ENCODE measurements at regions not wholly inside any gene's neighbourhood (a gene's known extent, or its start where the extent isn't known, plus 50 kb on each side); places are given as distances from the start of the nearest gene placed in this dataset.

- no peak for DNase-seq (ENCODE audit: extremely low read depth, low read depth, low spot score)
Measured at GRCh38 chr9:106309925-106310324, 553.0 kb upstream of the ZNF462 start.

GRCh38 chr9:106310782-106311181, 552.2 kb upstream of the ZNF462 start:
- no peak for DNase-seq (ENCODE audit: extremely low read depth, low read depth, low spot score)

DNA sequence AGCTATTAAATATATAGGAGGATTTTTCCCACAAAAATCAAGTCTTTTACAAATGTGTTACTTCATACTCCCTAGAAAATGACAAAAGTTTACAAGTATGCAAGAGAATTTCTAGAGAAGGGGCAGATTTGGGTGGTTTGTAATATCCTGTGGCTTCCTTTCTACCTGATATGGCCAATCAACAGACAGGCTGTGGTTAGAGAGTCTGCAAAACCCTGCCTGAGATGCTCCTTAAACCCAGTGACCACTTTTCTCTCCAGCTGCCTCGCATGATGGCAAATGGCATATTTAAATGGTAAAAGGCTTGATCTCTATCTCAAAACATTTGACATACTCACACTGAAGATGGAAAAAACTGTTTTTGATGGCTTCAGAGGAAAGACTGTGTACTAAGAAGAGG, 550.1 kb upstream of the ZNF462 start:
- no peak for DNase-seq (ENCODE audit: extremely low read depth, low read depth, low spot score)

GRCh38 chr9:106314476-106314875, 548.5 kb upstream of the ZNF462 start:
- DNase-seq (ENCODE audit: extremely low read depth, low read depth, low spot score), result no peak

- DNase-seq (ENCODE audit: extremely low read depth, low read depth, low spot score), result no peak
Measured at GRCh38 chr9:106321394-106322180, 541.4 kb upstream of the ZNF462 start.

DNA sequence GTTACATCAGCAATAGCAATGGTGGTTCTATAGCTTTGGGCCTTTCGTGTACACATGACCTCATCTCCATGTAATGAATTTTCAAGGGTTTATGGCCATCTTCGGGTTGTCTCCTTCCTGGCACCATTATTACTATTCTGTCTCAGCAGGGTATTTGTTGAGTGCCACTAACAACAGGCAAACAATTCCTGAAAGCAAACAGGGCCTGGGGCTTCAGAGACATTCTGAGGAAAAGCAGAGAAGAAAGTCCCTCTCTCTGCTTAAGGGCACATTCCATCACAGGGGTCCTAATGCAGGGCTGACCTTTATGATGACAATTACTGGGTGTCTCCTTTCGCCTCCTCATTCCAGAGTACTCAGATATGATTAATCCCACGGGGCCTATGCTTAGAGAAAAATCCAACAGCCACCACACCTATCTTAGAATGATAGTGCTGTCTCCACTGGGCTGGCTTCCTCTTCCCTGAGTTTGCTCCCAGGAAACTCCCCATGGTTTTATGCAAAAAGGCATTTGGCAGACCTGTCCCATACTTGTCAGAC, 540.2 kb upstream of the ZNF462 start:
- DNase-seq (ENCODE audit: extremely low read depth, low read depth, low spot score), result no peak

DNA sequence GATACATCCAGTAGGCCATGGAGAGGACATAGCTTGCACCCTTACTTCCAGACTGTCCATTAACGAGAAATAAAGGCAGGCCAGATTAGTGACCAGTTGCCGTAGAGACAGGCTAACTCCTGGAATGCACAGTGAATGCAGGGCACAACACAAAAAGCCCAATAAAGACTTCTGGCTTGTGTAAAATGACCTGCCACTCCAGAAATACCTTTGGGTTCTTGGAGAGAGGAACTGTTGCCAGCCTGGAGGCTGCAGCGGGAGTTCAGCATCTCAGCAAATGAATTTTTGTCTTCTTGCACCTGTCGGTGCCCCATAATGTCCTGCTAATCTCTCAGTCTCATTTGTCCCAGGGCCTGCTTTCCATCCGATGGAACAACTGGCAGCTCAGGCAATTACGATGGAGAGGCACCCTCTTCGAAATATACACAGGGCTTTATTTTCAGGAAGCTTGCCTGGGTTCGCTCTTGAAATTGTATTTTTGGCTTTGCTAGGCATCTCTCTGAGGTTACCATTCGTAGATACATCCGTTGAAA, 538.8 kb upstream of the ZNF462 start:
- DNase-seq (ENCODE audit: extremely low read depth, low read depth, low spot score), result no peak

DNA sequence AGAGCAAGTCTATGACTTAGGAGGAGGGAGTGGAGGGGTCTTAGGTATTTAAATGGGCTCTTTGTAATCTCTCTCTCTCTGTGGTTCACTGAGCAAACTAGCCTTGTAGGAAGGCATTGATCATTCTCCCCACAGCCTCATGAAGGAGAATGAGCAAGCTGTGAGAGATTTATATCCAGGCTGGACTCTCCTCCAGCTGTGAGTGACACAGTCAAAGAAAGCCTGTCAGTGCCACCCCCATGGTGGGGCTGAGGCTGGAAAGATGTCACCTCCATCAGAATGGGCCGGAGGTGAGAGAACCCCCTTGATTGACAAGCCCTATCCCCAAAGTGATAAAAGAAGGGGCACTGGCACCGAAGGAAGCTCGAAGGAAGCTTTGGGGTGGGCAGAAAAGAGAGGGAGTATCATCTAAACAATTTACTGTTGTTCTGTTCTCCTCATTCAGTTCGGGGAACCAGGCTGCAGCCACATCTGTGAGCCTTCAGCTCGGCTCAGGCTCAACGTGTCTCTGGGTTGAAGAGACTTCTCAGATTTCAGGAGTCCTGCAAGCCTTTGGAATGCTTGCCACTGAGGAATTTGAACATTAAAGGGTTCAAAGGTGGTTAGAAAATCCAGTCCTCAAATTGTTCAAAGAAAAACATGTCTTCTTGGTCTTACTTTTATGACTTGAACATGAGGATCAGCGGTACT, 538.2 kb upstream of the ZNF462 start:
- no peak for DNase-seq (ENCODE audit: extremely low read depth, low read depth, low spot score)

- DNase-seq (ENCODE audit: extremely low read depth, low read depth, low spot score), result no peak
Measured at GRCh38 chr9:106326493-106326892, 536.5 kb upstream of the ZNF462 start.

GRCh38 chr9:106333481-106333880, 529.5 kb upstream of the ZNF462 start:
- DNase-seq (ENCODE audit: extremely low read depth, low read depth, low spot score), result no peak

- DNase-seq (ENCODE audit: extremely low read depth, low read depth, low spot score), result no peak
Measured at GRCh38 chr9:106334081-106334480, 528.9 kb upstream of the ZNF462 start.

DNA sequence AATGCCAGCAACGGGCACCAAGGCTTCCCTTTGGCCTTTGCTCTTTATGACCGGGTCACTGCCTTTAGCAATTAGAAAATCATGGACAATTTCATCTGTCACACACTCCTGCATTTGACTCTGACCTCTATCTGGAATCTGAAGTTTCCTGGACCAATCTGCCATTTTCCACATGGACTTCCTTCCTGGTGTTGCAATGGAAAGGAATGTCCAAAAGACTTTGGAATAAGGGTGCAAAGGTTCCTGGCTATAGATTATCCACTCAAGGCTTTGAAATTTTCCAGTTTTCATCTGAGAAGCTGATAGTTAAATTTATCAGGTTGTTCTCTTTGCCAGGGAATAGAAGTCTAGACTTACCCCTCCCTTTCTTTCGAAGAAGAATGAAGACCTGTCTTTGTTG, 523.1 kb upstream of the ZNF462 start:
- no peak for DNase-seq (ENCODE audit: extremely low read depth, low read depth, low spot score)

DNA sequence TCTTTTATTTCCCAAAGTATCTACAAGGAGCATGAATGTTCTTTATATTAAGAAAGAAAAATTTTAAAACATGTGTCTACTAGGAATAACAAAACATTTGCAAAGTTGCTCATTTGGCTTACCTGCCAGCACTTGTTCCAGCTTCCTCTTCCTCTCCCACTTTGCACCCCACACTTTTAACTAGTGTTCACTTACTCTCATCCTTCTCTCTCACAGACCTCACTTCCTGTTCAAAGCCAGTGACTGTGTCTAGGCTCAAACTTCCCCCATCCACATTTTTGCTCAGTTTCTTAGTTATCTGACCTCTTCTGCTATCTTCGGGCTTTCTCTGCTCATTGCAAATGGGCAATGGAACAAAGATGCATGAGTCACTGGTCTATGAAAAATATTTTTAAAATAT, 512.2 kb upstream of the ZNF462 start:
- DNase-seq (ENCODE audit: extremely low read depth, low read depth, low spot score), result no peak

GRCh38 chr9:106356924-106357323, 506.0 kb upstream of the ZNF462 start:
- no peak for DNase-seq (ENCODE audit: extremely low read depth, low read depth, low spot score)

GRCh38 chr9:106358331-106358730, 504.6 kb upstream of the ZNF462 start:
- DNase-seq (ENCODE audit: extremely low read depth, low read depth, low spot score), result no peak

- no peak for DNase-seq (ENCODE audit: extremely low read depth, low read depth, low spot score)
Measured at GRCh38 chr9:106376689-106377088, 486.3 kb upstream of the ZNF462 start.

DNA sequence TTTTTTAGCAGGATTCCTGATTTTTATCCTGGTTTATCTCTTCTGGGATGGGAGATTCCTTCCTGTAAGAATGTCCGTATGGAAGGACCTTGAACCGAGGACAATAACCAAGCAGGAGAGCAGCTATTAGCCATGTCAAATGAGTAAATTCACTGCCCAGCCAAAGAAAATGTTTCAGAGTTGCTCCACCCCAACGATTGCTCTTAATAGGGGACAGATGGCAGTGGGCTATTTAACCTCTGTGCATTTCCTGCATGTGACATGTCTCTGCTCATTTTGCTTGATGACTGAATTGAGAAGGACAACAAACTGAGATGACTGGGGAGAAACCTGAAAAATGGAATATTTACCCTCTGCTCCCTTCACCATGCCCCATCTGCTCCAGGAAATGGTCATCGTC, 479.9 kb upstream of the ZNF462 start:
- DNase-seq (ENCODE audit: extremely low read depth, low read depth, low spot score), result no peak

- DNase-seq (ENCODE audit: extremely low read depth, low read depth, low spot score), result no peak
Measured at GRCh38 chr9:106387965-106388364, 475.0 kb upstream of the ZNF462 start.

- DNase-seq (ENCODE audit: extremely low read depth, low read depth, low spot score), result no peak
Measured at GRCh38 chr9:106393226-106393625, 469.7 kb upstream of the ZNF462 start.

DNA sequence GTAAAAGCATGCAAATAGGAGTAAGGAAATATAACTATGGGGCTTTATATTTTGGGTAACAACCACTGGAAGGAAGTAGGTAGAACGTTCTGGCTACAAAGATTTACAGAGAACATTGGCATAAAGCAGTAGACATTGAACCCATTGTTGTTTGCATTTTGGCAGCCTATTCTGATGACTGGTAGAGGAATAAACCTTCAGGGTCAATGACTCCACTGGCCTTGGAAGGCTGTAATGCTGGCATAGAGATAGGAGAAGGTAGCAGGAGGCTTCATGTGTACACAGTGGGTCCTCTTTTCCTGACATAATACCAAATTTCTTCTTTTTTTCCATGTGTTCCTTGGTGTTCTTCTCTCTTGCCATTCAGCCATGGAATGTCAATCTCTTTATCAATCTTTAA, 462.8 kb upstream of the ZNF462 start:
- no peak for DNase-seq (ENCODE audit: extremely low read depth, low read depth, low spot score)

GRCh38 chr9:106400950-106401349, 462.0 kb upstream of the ZNF462 start:
- no peak for DNase-seq (ENCODE audit: extremely low read depth, low read depth, low spot score)

- DNase-seq (ENCODE audit: extremely low read depth, low read depth, low spot score), result no peak
Measured at GRCh38 chr9:106403081-106403480, 459.9 kb upstream of the ZNF462 start.
